ENCODE measurements at regions not wholly inside any gene's neighbourhood (a gene's known extent, or its start where the extent isn't known, plus 50 kb on each side); places are given as distances from the start of the nearest gene placed in this dataset.

- TF ChIP-seq HINFP (CRISPR knock-in tag; IDR thresholded peaks at IDR 0.05; ENCODE audit: low read depth) (no peak), XBP1 (CRISPR knock-in tag; IDR thresholded peaks at IDR 0.05) (no peak), ZNF512B (CRISPR knock-in tag; IDR thresholded peaks at IDR 0.05; ENCODE audit: borderline replicate concordance) (no peak), NCOA2 (CRISPR knock-in tag; IDR thresholded peaks at IDR 0.05) (no peak), MIER3 (CRISPR knock-in tag; IDR thresholded peaks at IDR 0.05; ENCODE audit: borderline replicate concordance) (no peak), TAF15 (IDR thresholded peaks at IDR 0.05; ENCODE audit: low read depth, low read length, poor library complexity, severe bottlenecking) (no peak), CENPX (CRISPR knock-in tag; IDR thresholded peaks at IDR 0.05) (no peak), ZMYM4 (CRISPR knock-in tag; IDR thresholded peaks at IDR 0.05) (no peak)
Observed at GRCh38 chr5:164876793-164877192, 1371.4 kb downstream of the MAT2B start (continued).

- no peaks in the 10 kb centered on the region for H4K20me1 ChIP-seq (ENCODE audit: insufficient read depth, low read length)
- BruUV-seq (replicated peaks): no TSS peak
- DNase-seq (ENCODE audit: low spot score) (no peak), FAIRE-seq (no peak), ATAC-seq (no peak)
- ChIA-PET CTCF (ENCODE audit: low intra/inter-chr PET ratio, low total read pairs) (no interaction called here), POLR2A (no interaction called here)
- H3K9ac ChIP-seq (ENCODE audit: insufficient read depth, low read depth, low read length): no peak overlapping the region
- H3K36me3 ChIP-seq (replicated peaks in 1 of 2; ENCODE audit: control insufficient read depth in 1 of 2, insufficient read depth in 2 of 2, low read length in 2 of 2): no peaks in the 10 kb centered on the region
- intact Hi-C loops (cut with micrococcal nuclease; ENCODE audit: unreplicated experiment): no loop called here
- H3K4me1 ChIP-seq (ENCODE audit: insufficient read depth, low read length): no peaks in the 10 kb centered on the region
- no peak overlapping the region for H3K27ac ChIP-seq (ENCODE audit: extremely low read length, insufficient read depth, low read length)
- in situ Hi-C loops (cut with HindIII; ENCODE audit: extremely low pct_ligation_motif_present, low pct_unique_long_range_greater_than_20kb): no loop called here
- H2AFZ ChIP-seq (ENCODE audit: low read length): no peak overlapping the region
- H3K9me3 ChIP-seq (ENCODE audit: low read length): peaks cover 79% of the 10 kb centered on the region
- no peaks in the 10 kb centered on the region for H3K27me3 ChIP-seq (ENCODE audit: control insufficient read depth in 1 of 2, insufficient read depth in 2 of 2, low read length in 2 of 2)
- no peaks in the 10 kb centered on the region for H3K79me2 ChIP-seq (ENCODE audit: insufficient read depth, low read length)
- no peak overlapping the region for H3K4me3 ChIP-seq (replicated peaks in 1 of 3; ENCODE audit: insufficient read depth in 1 of 3, low read depth in 2 of 3, low read length in 3 of 3)
- WGBS (ENCODE audit: low lambda C conversion rate): 34% methylated on average over 12 of the region's 12 CpGs
- H3K4me2 ChIP-seq (ENCODE audit: low read depth, low read length): no peak overlapping the region
- TF ChIP-seq MZF1 (CRISPR knock-in tag; IDR thresholded peaks at IDR 0.05; ENCODE audit: borderline replicate concordance) (no peak), MEIS1 (CRISPR knock-in tag; IDR thresholded peaks at IDR 0.05; ENCODE audit: borderline replicate concordance) (no peak), ZNF710 (CRISPR knock-in tag; IDR thresholded peaks at IDR 0.05; ENCODE audit: borderline replicate concordance) (no peak), SKIL (CRISPR knock-in tag; IDR thresholded peaks at IDR 0.05; ENCODE audit: borderline replicate concordance) (no peak), ATF5 (CRISPR knock-in tag; IDR thresholded peaks at IDR 0.05; ENCODE audit: low read depth) (no peak), ZNF136 (CRISPR knock-in tag; IDR thresholded peaks at IDR 0.05; ENCODE audit: low read depth) (no peak), ZNF296 (CRISPR knock-in tag; conservative IDR thresholded peaks at IDR 0.05) (no peak)
Observed at GRCh38 chr5:164881442-164881841, 1376.0 kb downstream of the MAT2B start.
